HG02981 (cell line): ENCODE measurements at regions not wholly inside any gene's neighbourhood (a gene's known extent, or its start where the extent isn't known, plus 50 kb on each side); places are given as distances from the start of the nearest gene placed in this dataset.

ENCODE experiments used
- ATAC-seq: cut with Tn5 transposase; IDR thresholded peaks from one replicate; pipeline ENCODE4 v1.9.1; 2021; ENCODE audit warnings: mild to moderate bottlenecking, moderate library complexity; ENCODE audit not compliant: unreplicated experiment

GRCh38 chr3:43155464-43156121 is 49.7 kb upstream of the POMGNT2 start:
- no peak for ATAC-seq
